ENCODE measurements at regions not wholly inside any gene's neighbourhood (a gene's known extent, or its start where the extent isn't known, plus 50 kb on each side); places are given as distances from the start of the nearest gene placed in this dataset.

GRCh38 chr21:27565364-27565763 is 598.5 kb upstream of the ADAMTS5 start (continued):
- TF ChIP-seq, protein P1, sequence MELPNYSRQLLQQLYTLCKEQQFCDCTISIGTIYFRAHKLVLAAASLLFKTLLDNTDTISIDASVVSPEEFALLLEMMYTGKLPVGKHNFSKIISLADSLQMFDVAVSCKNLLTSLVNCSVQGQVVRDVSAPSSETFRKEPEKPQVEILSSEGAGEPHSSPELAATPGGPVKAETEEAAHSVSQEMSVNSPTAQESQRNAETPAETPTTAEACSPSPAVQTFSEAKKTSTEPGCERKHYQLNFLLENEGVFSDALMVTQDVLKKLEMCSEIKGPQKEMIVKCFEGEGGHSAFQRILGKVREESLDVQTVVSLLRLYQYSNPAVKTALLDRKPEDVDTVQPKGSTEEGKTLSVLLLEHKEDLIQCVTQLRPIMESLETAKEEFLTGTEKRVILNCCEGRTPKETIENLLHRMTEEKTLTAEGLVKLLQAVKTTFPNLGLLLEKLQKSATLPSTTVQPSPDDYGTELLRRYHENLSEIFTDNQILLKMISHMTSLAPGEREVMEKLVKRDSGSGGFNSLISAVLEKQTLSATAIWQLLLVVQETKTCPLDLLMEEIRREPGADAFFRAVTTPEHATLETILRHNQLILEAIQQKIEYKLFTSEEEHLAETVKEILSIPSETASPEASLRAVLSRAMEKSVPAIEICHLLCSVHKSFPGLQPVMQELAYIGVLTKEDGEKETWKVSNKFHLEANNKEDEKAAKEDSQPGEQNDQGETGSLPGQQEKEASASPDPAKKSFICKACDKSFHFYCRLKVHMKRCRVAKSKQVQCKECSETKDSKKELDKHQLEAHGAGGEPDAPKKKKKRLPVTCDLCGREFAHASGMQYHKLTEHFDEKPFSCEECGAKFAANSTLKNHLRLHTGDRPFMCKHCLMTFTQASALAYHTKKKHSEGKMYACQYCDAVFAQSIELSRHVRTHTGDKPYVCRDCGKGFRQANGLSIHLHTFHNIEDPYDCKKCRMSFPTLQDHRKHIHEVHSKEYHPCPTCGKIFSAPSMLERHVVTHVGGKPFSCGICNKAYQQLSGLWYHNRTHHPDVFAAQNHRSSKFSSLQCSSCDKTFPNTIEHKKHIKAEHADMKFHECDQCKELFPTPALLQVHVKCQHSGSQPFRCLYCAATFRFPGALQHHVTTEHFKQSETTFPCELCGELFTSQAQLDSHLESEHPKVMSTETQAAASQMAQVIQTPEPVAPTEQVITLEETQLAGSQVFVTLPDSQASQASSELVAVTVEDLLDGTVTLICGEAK (IDR thresholded peaks at IDR 0.05) = no peak
- TF ChIP-seq, protein P1 (CRISPR knock-in tag; IDR thresholded peaks at IDR 0.05) = no peak
- TF ChIP-seq XRCC3 (IDR thresholded peaks at IDR 0.05) = no peak
- TF ChIP-seq MBD2 (IDR thresholded peaks at IDR 0.05; ENCODE audit: borderline replicate concordance, low read depth) = no peak
- no peak for TF ChIP-seq MLX (CRISPR knock-in tag; conservative IDR thresholded peaks at IDR 0.05)
- no peak for TF ChIP-seq POLR2H (tag; IDR thresholded peaks at IDR 0.05; ENCODE audit: low read depth)
- TF ChIP-seq SP1 (CRISPR knock-in tag; IDR thresholded peaks at IDR 0.05) = no peak
